ENCODE measurements at regions not wholly inside any gene's neighbourhood (a gene's known extent, or its start where the extent isn't known, plus 50 kb on each side); places are given as distances from the start of the nearest gene placed in this dataset.

- H3K27ac ChIP-seq (ENCODE audit: insufficient read depth, low read depth, low read length) = no peak overlapping the region
- peak overlapping the region; percentile 4 for H2AFZ ChIP-seq (ENCODE audit: low read depth, low read length)
- DNase-seq (ENCODE audit: low read depth, low spot score) (peak; percentile 33), FAIRE-seq (no peak)
- H3K9me3 ChIP-seq (replicated peaks; ENCODE audit: control insufficient read depth, insufficient read depth, low read length) = no peaks in the 10 kb centered on the region
- dilution Hi-C loops (cut with MboI; ENCODE audit: extremely low pct_ligation_motif_present, low sequenced_read_pairs) (no loop called here), intact Hi-C loops (cut with micrococcal nuclease) (no loop called here)
- no peaks in the 10 kb centered on the region for H3K4me1 ChIP-seq (ENCODE audit: control insufficient read depth, extremely low read depth, insufficient read depth, low read length)
- H3K27me3 ChIP-seq (ENCODE audit: control insufficient read depth in 2 of 2, insufficient read depth in 2 of 2, low read length in 2 of 2) = peaks cover 0 to 1% of the 10 kb centered on the region in 2 experiments
- no peaks in the 10 kb centered on the region for H3K79me2 ChIP-seq (ENCODE audit: control insufficient read depth, insufficient read depth, low read length)
- H3K9ac ChIP-seq (replicated peaks; ENCODE audit: extremely low read depth, insufficient read depth, low read length) = no peak overlapping the region
- H3K4me3 ChIP-seq (replicated peaks in 1 of 3; ENCODE audit: insufficient read depth in 1 of 3, low read depth in 1 of 3, low read length in 3 of 3) = no peak overlapping the region
- CTCF ChIA-PET = interaction anchor here (1.4 kb wide), 1 partner anchor 16 kb away, joined by 4 read pairs; no protein-coding TSS in a partner anchor
- H3K36me3 ChIP-seq (ENCODE audit: control insufficient read depth in 2 of 2, extremely low read depth in 1 of 2, insufficient read depth in 2 of 2, low read length in 2 of 2) = no peaks in the 10 kb centered on the region
- H4K20me1 ChIP-seq (replicated peaks; ENCODE audit: control insufficient read depth, extremely low read depth, insufficient read depth, low read length) = no peaks in the 10 kb centered on the region
- BruUV-seq (replicated peaks) = no TSS peak
- POLR2A ChIA-PET = no interaction called here
- no peak for TF ChIP-seq FOS (IDR thresholded peaks at IDR 0.05; ENCODE audit: borderline replicate concordance, insufficient read depth, low read length)
- no peak for TF ChIP-seq POLR2AphosphoS5 (IDR thresholded peaks at IDR 0.05; ENCODE audit: insufficient read depth, low read depth, low read length)
- TF ChIP-seq MYC (IDR thresholded peaks at IDR 0.05; ENCODE audit: low read depth, low read length) = no peak
- TF ChIP-seq GATA2 (IDR thresholded peaks at IDR 0.05; ENCODE audit: insufficient read depth, insufficient read length, low read depth, low read length) = no peak
- no peak for TF ChIP-seq JUN (IDR thresholded peaks at IDR 0.05; ENCODE audit: borderline replicate concordance, insufficient read depth, insufficient read length, low read depth)
- no peak for TF ChIP-seq EZH2 (IDR thresholded peaks at IDR 0.05; ENCODE audit: borderline replicate concordance, low read depth, low read length, severe bottlenecking)
- TF ChIP-seq POLR2A (IDR thresholded peaks at IDR 0.05; ENCODE audit: low read depth, low read length) = no peak
- TF ChIP-seq MAX (IDR thresholded peaks at IDR 0.05; ENCODE audit: insufficient read depth, insufficient read length) = no peak
- TF ChIP-seq CTCF (IDR thresholded peaks at IDR 0.05; ENCODE audit: extremely low read depth in 1 of 2, insufficient read depth in 1 of 2, low read depth in 1 of 2, low read length in 2 of 2) = no peak
- H3K9me1 ChIP-seq (replicated peaks; ENCODE audit: control insufficient read depth, extremely low read depth, insufficient read depth, low read length) = no peaks in the 10 kb centered on the region
- no peak overlapping the region for H3K4me2 ChIP-seq (ENCODE audit: insufficient read depth, low read length)
Observed at GRCh38 chr21:35520302-35520701, 471.2 kb upstream of the RUNX1 start.

Measured in endothelial cell of umbilical vein (primary cell).